Activated CD4-positive, alpha-beta T cell treated with anti-CD3 and anti-CD28 coated beads, Interleukin-2, amount 10 ng/mL, durations not matched to agents 7 days and 5 days (primary cell): ENCODE measurements at regions not wholly inside any gene's neighbourhood (a gene's known extent, or its start where the extent isn't known, plus 50 kb on each side); places are given as distances from the start of the nearest gene placed in this dataset.

ENCODE experiments used
- CTCF ChIA-PET: fragments of 350-600 bp; sonication (Branson Sonifier 250); formaldehyde crosslinking; loops from one replicate; lab custom pipeline; 2021; ENCODE audit warnings: antibody characterized with exemption; lab: Charles Lee
- POLR2A ChIA-PET: fragments of 350-600 bp; sonication (Branson Sonifier 250); formaldehyde crosslinking; loops from one replicate; lab custom pipeline; 2021; ENCODE audit warnings: antibody characterized with exemption; lab: Charles Lee
- DNase-seq: peaks from one replicate; pipeline ENCODE4 v3.0.0-alpha.2; 2020
- H3K27ac Mint-ChIP-seq: one replicate; pipeline ENCODE4 v1.8.0; 2021; ENCODE audit warnings: mild to moderate bottlenecking, moderate library complexity, mixed read lengths
- H3K27me3 Mint-ChIP-seq: one replicate; pipeline ENCODE4 v1.8.0; 2021; ENCODE audit warnings: mixed read lengths
- H3K36me3 Mint-ChIP-seq: one replicate; pipeline ENCODE4 v1.8.0; 2021; ENCODE audit warnings: low read depth, mixed read lengths
- H3K4me1 Mint-ChIP-seq: one replicate; pipeline ENCODE4 v1.8.0; 2021; ENCODE audit warnings: mixed read lengths
- H3K4me3 Mint-ChIP-seq: one replicate; pipeline ENCODE4 v1.8.0; 2021; ENCODE audit warnings: mild to moderate bottlenecking, moderate library complexity, mixed read lengths
- H3K9me3 Mint-ChIP-seq: one replicate; pipeline ENCODE4 v1.8.0; 2021; ENCODE audit warnings: mixed read lengths

DNA sequence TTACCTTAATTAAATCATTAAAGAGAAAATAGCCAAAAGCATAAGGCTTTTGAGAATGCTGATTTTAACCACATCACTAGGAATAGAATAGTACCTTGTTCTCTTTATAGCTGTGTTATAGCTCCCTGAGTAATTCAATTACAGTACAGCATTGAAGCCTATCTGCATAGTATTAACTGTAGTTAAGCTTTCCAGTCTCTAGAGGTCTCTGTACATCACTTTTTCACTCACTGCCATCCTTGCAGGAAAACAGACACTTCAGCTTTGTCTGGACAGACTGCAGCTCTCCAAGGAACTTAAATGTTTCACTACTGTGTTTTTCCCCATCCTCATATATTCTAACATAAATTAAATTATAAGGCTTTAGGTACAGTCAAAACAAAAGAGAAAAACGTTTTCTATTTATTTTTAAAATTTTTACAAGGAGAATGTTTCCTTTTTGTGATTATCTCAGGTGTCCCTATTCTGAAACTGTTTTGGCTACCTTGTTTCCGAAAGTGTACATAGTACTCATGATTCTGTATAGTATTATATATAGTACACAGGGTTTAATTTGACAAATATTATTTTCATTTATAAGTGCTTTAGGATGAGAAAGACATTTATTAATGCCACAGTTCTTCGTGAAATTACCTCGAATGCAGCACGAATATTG, 407.9 kb downstream of the PCDH18 start:
- no peak overlapping the region for H3K27ac Mint-ChIP-seq
- POLR2A ChIA-PET = no interaction called here
- no peaks in the 10 kb centered on the region for H3K4me1 Mint-ChIP-seq
- H3K27me3 Mint-ChIP-seq = no peaks in the 10 kb centered on the region
- no peak overlapping the region for H3K4me3 Mint-ChIP-seq
- no peak for DNase-seq
- H3K36me3 Mint-ChIP-seq = no peaks in the 10 kb centered on the region
- H3K9me3 Mint-ChIP-seq = no peaks in the 10 kb centered on the region
- CTCF ChIA-PET = no interaction called here

- H3K27ac Mint-ChIP-seq = no peak overlapping the region
- ChIA-PET POLR2A (no interaction called here), CTCF (no interaction called here)
- H3K4me1 Mint-ChIP-seq = no peaks in the 10 kb centered on the region
- no peak overlapping the region for H3K4me3 Mint-ChIP-seq
- H3K36me3 Mint-ChIP-seq = no peaks in the 10 kb centered on the region
- DNase-seq = no peak
- no peaks in the 10 kb centered on the region for H3K27me3 Mint-ChIP-seq
- no peaks in the 10 kb centered on the region for H3K9me3 Mint-ChIP-seq
Measured at GRCh38 chr4:137122876-137123275, 409.4 kb downstream of the PCDH18 start.

- CTCF ChIA-PET = no interaction called here
- no peaks in the 10 kb centered on the region for H3K36me3 Mint-ChIP-seq
Measured at GRCh38 chr4:137116144-137116543, 416.1 kb downstream of the PCDH18 start.

DNA sequence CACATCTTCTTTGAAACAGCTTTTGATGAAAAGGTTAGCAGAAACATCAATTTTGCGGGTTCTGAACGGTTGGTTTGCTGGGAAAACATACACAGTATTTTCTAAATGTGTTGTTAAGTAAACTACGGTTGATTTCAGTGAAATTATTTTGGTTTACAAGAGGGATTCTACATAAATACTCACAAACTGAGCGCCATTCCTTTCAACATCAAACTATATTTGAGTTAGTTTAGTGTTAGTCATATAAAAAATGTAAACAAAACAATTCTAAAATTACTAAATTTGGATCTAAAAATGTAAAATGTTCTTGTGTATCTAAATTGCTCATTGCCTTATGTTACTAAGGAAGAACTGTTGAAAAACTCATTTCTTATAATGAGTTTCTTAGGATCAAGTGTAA, 425.6 kb downstream of the PCDH18 start:
- POLR2A ChIA-PET = no interaction called here
- CTCF ChIA-PET = no interaction called here
- no peaks in the 10 kb centered on the region for H3K27me3 Mint-ChIP-seq
- H3K4me3 Mint-ChIP-seq = no peak overlapping the region
- no peak overlapping the region for H3K27ac Mint-ChIP-seq
- DNase-seq = no peak
- H3K9me3 Mint-ChIP-seq = no peaks in the 10 kb centered on the region
- no peaks in the 10 kb centered on the region for H3K4me1 Mint-ChIP-seq
- H3K36me3 Mint-ChIP-seq = no peaks in the 10 kb centered on the region

More at GRCh38 chr4:137116144-137116543, 416.1 kb downstream of the PCDH18 start:
- no peaks in the 10 kb centered on the region for H3K4me1 Mint-ChIP-seq
- no peak for DNase-seq
- H3K4me3 Mint-ChIP-seq = no peak overlapping the region
- H3K9me3 Mint-ChIP-seq = peaks cover 2% of the 10 kb centered on the region
- H3K27me3 Mint-ChIP-seq = no peaks in the 10 kb centered on the region
- H3K27ac Mint-ChIP-seq = no peak overlapping the region
- POLR2A ChIA-PET = no interaction called here

GRCh38 chr4:137106287-137106686, 426.0 kb downstream of the PCDH18 start:
- Mint-ChIP-seq H3K4me1 (no peaks in the 10 kb centered on the region), H3K4me3 (no peak overlapping the region), H3K36me3 (no peaks in the 10 kb centered on the region), H3K9me3 (no peaks in the 10 kb centered on the region), H3K27me3 (no peaks in the 10 kb centered on the region), H3K27ac (no peak overlapping the region)
- ChIA-PET POLR2A (no interaction called here), CTCF (no interaction called here)
- DNase-seq = no peak

DNA sequence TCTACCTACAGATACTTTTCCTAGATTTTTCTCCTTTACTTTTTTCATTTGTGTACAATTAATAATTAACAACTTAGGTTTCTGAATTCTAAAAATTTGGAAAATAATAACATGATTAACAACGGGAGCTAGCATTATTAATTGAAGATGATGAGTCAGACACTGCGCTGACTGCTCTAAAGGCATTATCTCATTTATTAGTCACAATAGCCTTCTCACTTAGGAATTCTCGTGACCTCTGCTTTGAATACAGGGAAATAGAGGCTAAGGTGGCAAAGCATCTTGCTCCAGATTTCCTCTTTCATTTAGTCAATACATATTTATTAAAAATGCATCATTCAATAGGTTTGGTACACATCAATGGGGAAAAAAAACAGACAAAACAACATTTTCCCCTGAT, 441.3 kb downstream of the PCDH18 start:
- no peaks in the 10 kb centered on the region for H3K36me3 Mint-ChIP-seq
- H3K27ac Mint-ChIP-seq = no peak overlapping the region
- POLR2A ChIA-PET = no interaction called here
- CTCF ChIA-PET = no interaction called here
- peaks cover 2% of the 10 kb centered on the region for H3K9me3 Mint-ChIP-seq
- H3K4me1 Mint-ChIP-seq = no peaks in the 10 kb centered on the region
- H3K27me3 Mint-ChIP-seq = no peaks in the 10 kb centered on the region
- no peak overlapping the region for H3K4me3 Mint-ChIP-seq
- no peak for DNase-seq

GRCh38 chr4:137083571-137084135, 448.6 kb downstream of the PCDH18 start:
- no peak for DNase-seq
- H3K4me1 Mint-ChIP-seq = no peaks in the 10 kb centered on the region

GRCh38 chr4:137082061-137082460, 450.2 kb downstream of the PCDH18 start:
- DNase-seq = no peak
- H3K4me3 Mint-ChIP-seq = no peak overlapping the region
- no peaks in the 10 kb centered on the region for H3K4me1 Mint-ChIP-seq
- ChIA-PET CTCF (no interaction called here), POLR2A (no interaction called here)
- no peaks in the 10 kb centered on the region for H3K27me3 Mint-ChIP-seq
- no peaks in the 10 kb centered on the region for H3K9me3 Mint-ChIP-seq
- no peak overlapping the region for H3K27ac Mint-ChIP-seq
- no peaks in the 10 kb centered on the region for H3K36me3 Mint-ChIP-seq

More at GRCh38 chr4:137083571-137084135, 448.6 kb downstream of the PCDH18 start:
- H3K27ac Mint-ChIP-seq = no peak overlapping the region
- no peak overlapping the region for H3K4me3 Mint-ChIP-seq
- no peaks in the 10 kb centered on the region for H3K36me3 Mint-ChIP-seq
- ChIA-PET POLR2A (no interaction called here), CTCF (interaction anchor here (0.7 kb wide), 1 partner anchor 1565 kb away, joined by 3 read pairs; no protein-coding TSS in a partner anchor)
- no peaks in the 10 kb centered on the region for H3K9me3 Mint-ChIP-seq
- H3K27me3 Mint-ChIP-seq = no peaks in the 10 kb centered on the region

- Mint-ChIP-seq H3K4me3 (no peak overlapping the region), H3K4me1 (no peaks in the 10 kb centered on the region), H3K27me3 (no peaks in the 10 kb centered on the region), H3K9me3 (no peaks in the 10 kb centered on the region), H3K27ac (no peak overlapping the region), H3K36me3 (no peaks in the 10 kb centered on the region)
- ChIA-PET CTCF (no interaction called here), POLR2A (no interaction called here)
- no peak for DNase-seq
Measured at GRCh38 chr4:137076908-137077307, 455.4 kb downstream of the PCDH18 start.

- Mint-ChIP-seq H3K9me3 (no peaks in the 10 kb centered on the region), H3K27me3 (no peaks in the 10 kb centered on the region), H3K27ac (no peak overlapping the region), H3K4me3 (no peak overlapping the region), H3K4me1 (no peaks in the 10 kb centered on the region), H3K36me3 (no peaks in the 10 kb centered on the region)
- ChIA-PET POLR2A (no interaction called here), CTCF (interaction anchor here (0.7 kb wide), 1 partner anchor 130 kb away, joined by 3 read pairs; no protein-coding TSS in a partner anchor)
- DNase-seq = no peak
Measured at GRCh38 chr4:137075586-137075985, 456.7 kb downstream of the PCDH18 start.

DNA sequence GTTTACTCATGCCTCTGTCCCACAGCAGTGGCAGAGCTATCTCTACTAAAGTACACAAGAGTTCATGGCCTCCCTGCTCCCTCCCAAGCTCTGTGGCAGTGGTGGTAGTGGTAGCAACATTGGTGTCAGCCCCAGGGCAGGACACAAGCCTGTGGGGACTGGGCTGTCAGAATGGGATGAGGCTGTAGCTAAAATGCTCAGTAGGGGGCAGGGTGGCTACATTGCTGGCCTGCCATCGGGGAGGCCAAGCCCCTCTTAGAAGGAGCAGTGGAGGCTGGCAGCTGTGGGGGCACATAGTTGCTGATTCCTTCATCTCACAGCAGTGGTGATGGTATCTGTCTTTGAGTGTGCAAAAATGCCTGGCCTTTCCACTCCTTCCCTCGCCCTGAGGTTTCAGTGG, 461.7 kb downstream of the PCDH18 start:
- no peaks in the 10 kb centered on the region for H3K4me1 Mint-ChIP-seq
- POLR2A ChIA-PET = no interaction called here
- no peak for DNase-seq
- no peaks in the 10 kb centered on the region for H3K27me3 Mint-ChIP-seq
- H3K4me3 Mint-ChIP-seq = no peak overlapping the region
- H3K27ac Mint-ChIP-seq = no peak overlapping the region
- CTCF ChIA-PET = no interaction called here
- H3K36me3 Mint-ChIP-seq = no peaks in the 10 kb centered on the region
- no peaks in the 10 kb centered on the region for H3K9me3 Mint-ChIP-seq

DNA sequence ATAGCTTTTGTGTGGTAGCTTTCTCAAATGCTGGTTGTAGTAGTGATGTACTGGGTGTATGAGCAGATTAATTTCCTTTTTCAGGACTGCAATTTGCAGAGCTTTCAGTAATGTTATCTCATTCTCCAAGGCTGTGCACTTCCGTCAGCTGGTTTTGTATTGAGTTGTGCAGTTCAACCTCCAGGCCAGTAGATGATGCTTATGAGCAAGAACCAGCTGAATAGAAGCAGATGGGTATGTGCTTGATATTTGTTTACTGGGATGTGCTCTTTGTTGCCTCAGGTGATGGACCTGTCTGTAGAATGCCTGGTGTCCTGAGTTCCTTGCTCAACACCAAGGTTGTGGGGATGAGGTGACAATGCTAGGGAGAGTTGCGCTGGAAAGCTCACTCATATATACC, 462.8 kb downstream of the PCDH18 start:
- no peaks in the 10 kb centered on the region for H3K4me1 Mint-ChIP-seq
- H3K9me3 Mint-ChIP-seq = peaks cover 3% of the 10 kb centered on the region
- ChIA-PET POLR2A (no interaction called here), CTCF (interaction anchor here (1.0 kb wide), 1 partner anchor 10 kb away, joined by 4 read pairs; no protein-coding TSS in a partner anchor)
- H3K27ac Mint-ChIP-seq = no peak overlapping the region
- no peak for DNase-seq
- no peaks in the 10 kb centered on the region for H3K27me3 Mint-ChIP-seq
- no peaks in the 10 kb centered on the region for H3K36me3 Mint-ChIP-seq
- H3K4me3 Mint-ChIP-seq = no peak overlapping the region

DNA sequence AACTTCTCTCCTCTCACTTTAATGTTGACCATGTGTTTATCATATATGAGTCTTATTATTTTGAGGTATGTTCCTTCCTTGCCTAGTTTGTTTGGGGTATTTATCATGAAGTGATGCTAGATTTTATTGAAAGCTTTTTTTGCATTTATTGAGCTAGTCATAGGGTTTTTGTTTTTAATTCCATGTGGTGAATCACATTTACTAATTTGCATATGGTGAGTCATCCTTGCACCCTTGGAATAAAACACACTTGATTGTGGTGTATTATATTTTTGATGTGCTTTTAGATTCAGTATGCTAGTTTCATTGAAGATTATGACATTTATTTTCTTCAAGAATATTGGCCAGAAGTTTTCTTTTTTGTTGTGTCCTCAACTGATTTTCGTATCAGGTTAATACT, 464.6 kb downstream of the PCDH18 start:
- Mint-ChIP-seq H3K27ac (no peak overlapping the region), H3K27me3 (no peaks in the 10 kb centered on the region), H3K4me1 (no peaks in the 10 kb centered on the region), H3K9me3 (peaks cover 3% of the 10 kb centered on the region), H3K36me3 (no peaks in the 10 kb centered on the region), H3K4me3 (no peak overlapping the region)
- ChIA-PET POLR2A (no interaction called here), CTCF (no interaction called here)
- DNase-seq = no peak

- ChIA-PET POLR2A (no interaction called here), CTCF (no interaction called here)
- Mint-ChIP-seq H3K27me3 (no peaks in the 10 kb centered on the region), H3K27ac (no peak overlapping the region), H3K9me3 (peaks cover 3% of the 10 kb centered on the region), H3K4me1 (no peaks in the 10 kb centered on the region), H3K36me3 (no peaks in the 10 kb centered on the region), H3K4me3 (no peak overlapping the region)
- no peak for DNase-seq
Measured at GRCh38 chr4:137065311-137065710, 467.0 kb downstream of the PCDH18 start.
